SK-N-SH treated with all-trans-retinoic acid at 6 μM for 48 hours (cell line): ENCODE measurements at regions not wholly inside any gene's neighbourhood (a gene's known extent, or its start where the extent isn't known, plus 50 kb on each side); places are given as distances from the start of the nearest gene placed in this dataset.

ENCODE experiments used
- ARNTL ChIP-seq: fragments of 450-650 bp; formaldehyde crosslinking; IDR thresholded peaks from 2 replicates; pipeline ENCODE4 v1.5.0; 2020; ENCODE audit warnings: low read depth, mild to moderate bottlenecking, moderate library complexity, borderline replicate concordance
- RARB ChIP-seq: fragments of 250-450 bp; sonication (Bioruptor Pico); IDR thresholded peaks from 2 replicates; pipeline ENCODE4 v1.8.0; 2021; ENCODE audit warnings: mild to moderate bottlenecking, moderate library complexity
- TCF4 ChIP-seq: fragments of 250-450 bp; sonication (Bioruptor Pico); IDR thresholded peaks from 2 replicates; pipeline ENCODE4 v1.8.0; 2021; ENCODE audit warnings: mild to moderate bottlenecking, moderate library complexity, borderline replicate concordance
- ZFP30 ChIP-seq: fragments of 450-650 bp; formaldehyde crosslinking; IDR thresholded peaks from 2 replicates; pipeline ENCODE4 v1.5.0; 2022; ENCODE audit warnings: mild to moderate bottlenecking, moderate library complexity
- ZNF8 ChIP-seq: fragments of 450-650 bp; formaldehyde crosslinking; IDR thresholded peaks from 2 replicates; pipeline ENCODE4 v1.5.0; 2020; ENCODE audit warnings: mild to moderate bottlenecking, moderate library complexity
- TF ChIP-seq, protein P1 (sequence below): fragments of 250-450 bp; sonication (Bioruptor Pico); IDR thresholded peaks from 2 replicates; pipeline ENCODE4 v1.8.0; 2021; ENCODE audit warnings: low read depth, mild to moderate bottlenecking, moderate library complexity, borderline replicate concordance

DNA sequence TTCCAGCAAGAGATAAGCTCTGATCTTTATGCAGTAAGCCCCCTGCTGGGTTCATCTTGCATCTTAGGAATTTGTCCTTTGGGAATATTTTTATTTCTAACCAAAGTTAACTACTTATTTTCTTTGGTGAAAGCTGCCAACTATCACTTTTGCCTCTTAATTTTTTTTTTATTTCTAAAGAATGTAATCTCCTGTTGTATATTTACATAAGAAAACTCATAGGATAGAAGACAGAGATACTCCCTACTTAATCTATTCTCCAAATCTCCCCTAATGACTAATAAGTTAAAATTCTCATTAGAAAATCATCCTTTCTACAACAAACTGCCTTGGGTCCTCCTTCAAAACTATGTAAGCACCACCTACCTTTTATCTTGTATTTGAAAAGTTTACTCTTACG lies 612.2 kb upstream of the SLC39A10 start:
- TF ChIP-seq RARB (CRISPR knock-in tag), result no peak
- no peak for TF ChIP-seq ARNTL (CRISPR knock-in tag)
- TF ChIP-seq ZFP30, result no peak
- TF ChIP-seq ZNF8 (CRISPR knock-in tag), result no peak
- no peak for TF ChIP-seq TCF4 (CRISPR knock-in tag)
- TF ChIP-seq, protein P1, sequence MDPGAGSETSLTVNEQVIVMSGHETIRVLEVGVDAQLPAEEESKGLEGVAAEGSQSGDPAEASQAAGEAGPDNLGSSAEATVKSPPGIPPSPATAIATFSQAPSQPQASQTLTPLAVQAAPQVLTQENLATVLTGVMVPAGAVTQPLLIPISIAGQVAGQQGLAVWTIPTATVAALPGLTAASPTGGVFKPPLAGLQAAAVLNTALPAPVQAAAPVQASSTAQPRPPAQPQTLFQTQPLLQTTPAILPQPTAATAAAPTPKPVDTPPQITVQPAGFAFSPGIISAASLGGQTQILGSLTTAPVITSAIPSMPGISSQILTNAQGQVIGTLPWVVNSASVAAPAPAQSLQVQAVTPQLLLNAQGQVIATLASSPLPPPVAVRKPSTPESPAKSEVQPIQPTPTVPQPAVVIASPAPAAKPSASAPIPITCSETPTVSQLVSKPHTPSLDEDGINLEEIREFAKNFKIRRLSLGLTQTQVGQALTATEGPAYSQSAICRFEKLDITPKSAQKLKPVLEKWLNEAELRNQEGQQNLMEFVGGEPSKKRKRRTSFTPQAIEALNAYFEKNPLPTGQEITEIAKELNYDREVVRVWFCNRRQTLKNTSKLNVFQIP (CRISPR knock-in tag), result no peak
